M059J (cell line): ENCODE measurements at regions not wholly inside any gene's neighbourhood (a gene's known extent, or its start where the extent isn't known, plus 50 kb on each side); places are given as distances from the start of the nearest gene placed in this dataset.

Experiments
- DNase-seq: peaks from one replicate; pipeline ENCODE4 v3.0.0-alpha.2; 2012; ENCODE audit warnings: low read depth

DNA sequence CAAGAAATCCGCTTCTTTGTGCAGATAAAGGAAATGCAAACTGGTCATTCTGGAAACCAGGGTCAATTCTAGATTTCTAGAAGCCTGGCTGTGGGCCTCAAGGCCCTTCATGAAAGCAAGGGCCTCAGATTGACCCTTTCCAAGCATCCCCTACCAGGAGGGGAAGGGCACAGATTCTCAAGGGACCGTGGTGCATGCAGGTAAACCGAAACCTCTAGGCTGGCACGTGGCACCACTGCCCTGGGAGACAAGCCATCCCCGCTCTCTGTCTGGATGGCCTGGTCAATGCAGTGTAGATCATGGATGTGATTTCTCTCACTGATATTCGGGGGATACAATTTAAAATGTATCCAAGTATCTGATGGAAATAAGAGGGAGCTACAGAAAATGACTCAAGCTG lies 69.4 kb downstream of the TOMM20 start:
- no peak for DNase-seq

- no peak for DNase-seq
These were observed 69.9 kb downstream of the TOMM20 start for GRCh38 chr1:235058695-235059094.

- DNase-seq = no peak
These were observed 71.0 kb downstream of the TOMM20 start for GRCh38 chr1:235057385-235058306.

DNA sequence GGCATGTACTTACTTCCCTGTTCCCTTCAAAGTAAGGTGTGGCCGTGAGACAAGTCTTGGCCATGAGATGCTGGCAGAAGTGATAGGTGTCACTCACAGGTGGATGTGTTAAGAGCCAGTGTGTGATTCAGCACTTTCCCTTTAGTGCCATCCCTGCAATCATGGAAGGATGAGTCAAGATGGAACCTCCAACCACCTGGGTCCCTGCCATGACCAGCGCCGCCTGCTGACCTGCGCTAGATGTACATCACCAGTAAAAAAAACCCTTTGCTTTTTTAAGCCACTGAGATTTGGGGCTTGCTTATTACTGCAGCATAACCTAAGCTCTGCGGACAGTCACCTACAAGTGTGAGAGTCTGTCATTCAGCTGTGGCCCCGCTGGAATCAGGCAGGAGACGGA lies 71.7 kb downstream of the TOMM20 start:
- peak; percentile 43 for DNase-seq

GRCh38 chr1:235054936-235055335 lies 73.7 kb downstream of the TOMM20 start:
- no peak for DNase-seq

DNA sequence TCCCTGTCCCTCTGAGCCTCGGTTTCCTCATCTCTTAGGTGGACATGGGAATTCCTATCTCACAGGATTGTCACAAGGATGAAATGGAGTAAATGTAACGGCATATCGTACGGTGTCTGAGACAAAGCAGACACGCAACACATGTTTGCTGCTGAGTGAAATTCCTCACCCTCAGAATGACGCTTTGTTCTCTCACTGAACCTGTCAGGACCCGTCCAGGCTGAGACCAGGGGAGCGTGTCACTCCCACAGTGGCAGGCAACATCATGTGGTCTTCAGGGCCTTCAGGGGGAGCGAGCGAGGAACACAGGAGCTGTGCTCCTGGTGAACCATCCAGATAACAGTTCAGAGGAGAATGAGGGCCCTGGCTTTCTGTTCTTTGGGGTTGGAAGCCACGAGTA lies 74.2 kb downstream of the TOMM20 start:
- no peak for DNase-seq

- no peak for DNase-seq
These were observed 76.3 kb downstream of the TOMM20 start for GRCh38 chr1:235052067-235053008.

- DNase-seq = no peak
These were observed 77.1 kb downstream of the TOMM20 start for GRCh38 chr1:235051521-235051920.

DNA sequence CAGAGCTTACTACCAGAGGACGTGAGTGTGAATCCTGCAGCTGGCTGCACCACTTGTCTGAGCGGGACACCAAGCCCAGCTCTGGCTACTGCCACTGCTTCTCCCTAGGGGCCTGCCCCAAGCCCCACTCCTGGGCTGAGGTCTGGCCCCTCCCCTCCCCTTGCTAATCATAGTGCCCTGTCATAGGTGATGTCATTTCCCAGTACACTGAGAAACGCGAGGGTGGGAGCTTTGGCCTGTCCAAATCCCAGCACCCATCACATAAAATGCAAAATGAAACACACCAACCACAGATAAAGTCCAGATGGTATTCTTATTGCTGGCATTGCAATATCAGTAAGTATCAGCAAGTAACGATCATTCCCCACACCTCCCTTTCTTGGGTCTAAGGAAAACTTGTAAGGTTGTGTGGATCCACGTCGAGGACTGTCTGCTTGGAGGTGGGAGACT lies 77.7 kb downstream of the TOMM20 start:
- DNase-seq = no peak

DNA sequence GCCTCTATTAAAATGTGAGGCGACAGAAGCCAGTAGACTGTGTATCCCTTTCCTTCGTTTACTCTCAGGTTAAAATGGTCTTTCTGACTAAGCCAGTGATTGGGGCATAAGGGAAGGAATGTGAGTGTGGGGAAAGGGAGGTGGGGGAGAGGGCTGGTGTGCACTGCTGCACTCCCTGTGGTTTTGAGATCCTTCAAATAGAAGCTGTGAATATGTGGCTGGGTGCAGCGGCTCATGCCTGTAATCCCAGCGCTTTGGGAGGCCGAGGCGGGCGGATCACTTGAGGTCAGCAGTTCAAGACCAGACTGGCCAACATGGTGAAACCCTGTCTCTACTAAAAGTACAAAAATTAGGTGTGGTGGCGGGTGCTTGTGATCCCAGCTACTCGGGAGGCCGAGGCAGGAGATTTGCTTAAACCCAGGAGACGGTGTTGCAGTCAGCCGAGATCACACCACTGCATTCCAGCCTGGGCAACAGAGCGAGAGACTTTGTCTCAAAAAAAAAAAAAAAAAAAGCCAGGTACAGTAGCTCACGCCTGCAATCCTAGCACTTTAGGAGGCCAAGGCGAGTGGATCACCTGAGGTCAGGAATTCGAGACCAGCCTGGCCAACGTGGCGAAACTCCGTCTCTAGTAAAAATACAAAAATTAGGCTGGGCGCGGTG lies 78.8 kb downstream of the TOMM20 start:
- DNase-seq = peak; percentile 80

GRCh38 chr1:235049217-235049616 lies 79.4 kb downstream of the TOMM20 start:
- no peak for DNase-seq

GRCh38 chr1:235047331-235047871 lies 81.2 kb downstream of the TOMM20 start:
- DNase-seq = no peak

DNA sequence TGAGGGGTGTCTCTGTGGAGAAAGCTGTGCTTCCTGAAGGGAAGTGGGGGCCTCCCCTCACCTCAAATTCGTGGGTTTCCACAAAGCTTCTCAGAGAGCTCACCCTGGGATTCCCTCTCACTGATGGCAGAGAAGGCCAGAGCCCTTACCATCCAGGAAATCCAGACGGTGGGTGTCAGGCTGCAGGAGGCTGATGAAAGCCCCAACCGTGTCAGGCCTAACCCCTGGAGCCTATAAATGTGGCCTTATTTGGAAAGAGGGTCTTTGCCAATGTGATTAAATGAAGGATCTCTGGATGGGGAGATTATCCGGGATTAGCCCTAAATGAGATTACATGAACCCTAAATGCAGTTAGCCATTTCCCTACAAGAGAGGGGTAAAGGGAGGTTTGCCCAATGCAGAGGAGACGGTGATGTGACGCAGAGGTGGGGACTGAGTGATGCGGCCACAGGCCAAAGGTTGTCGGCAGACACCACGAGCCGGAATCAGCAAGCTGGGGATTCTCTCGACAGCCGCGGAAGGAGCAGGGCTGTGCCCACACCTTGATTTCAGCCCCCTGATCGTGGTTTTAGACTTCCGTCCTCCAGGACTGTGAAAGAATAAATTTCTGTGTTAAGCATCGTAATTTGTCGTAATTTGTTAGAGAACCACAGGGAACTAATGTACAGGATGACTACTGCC lies 82.6 kb downstream of the TOMM20 start:
- no peak for DNase-seq

- no peak for DNase-seq
These were observed 83.5 kb downstream of the TOMM20 start for GRCh38 chr1:235045034-235045690.

GRCh38 chr1:235043234-235043633 lies 85.4 kb downstream of the TOMM20 start:
- DNase-seq = no peak

DNA sequence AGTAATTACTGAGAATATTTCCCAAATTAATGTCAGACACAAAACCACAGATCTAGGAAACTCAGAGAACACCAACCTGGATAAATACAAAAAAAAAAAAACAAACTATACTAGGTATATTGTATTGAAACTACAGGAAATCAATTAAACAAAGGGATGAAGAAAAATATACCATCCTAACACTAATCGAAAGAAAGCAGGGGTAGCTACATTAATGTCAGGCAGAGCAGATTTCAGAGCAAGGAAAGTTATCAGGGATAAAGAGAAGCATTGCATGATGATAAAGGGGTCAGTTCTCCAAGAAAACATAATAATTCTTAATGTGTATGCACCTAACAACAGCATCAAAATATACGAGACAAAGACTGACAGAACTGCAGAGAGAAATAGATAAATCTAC lies 89.9 kb downstream of the TOMM20 start:
- DNase-seq = no peak

GRCh38 chr1:235035928-235036327 lies 92.7 kb downstream of the TOMM20 start:
- DNase-seq = no peak

GRCh38 chr1:235030919-235031596 lies 97.6 kb downstream of the TOMM20 start:
- DNase-seq = no peak

- DNase-seq = no peak
These were observed 100.8 kb downstream of the TOMM20 start for GRCh38 chr1:235027862-235028250.
